T-cell (primary cell): ENCODE measurements at regions not wholly inside any gene's neighbourhood (a gene's known extent, or its start where the extent isn't known, plus 50 kb on each side); places are given as distances from the start of the nearest gene placed in this dataset.

Experiments
- ATAC-seq, 4 experiments: fragments of 200-7000 bp in 3 of 4; fragments of 150-1000 bp in 1 of 4; cut with Tn5 transposase; replicated peaks in 1 of 4; 1 replicate in 3 of 4; 2 replicates in 1 of 4; pipeline ENCODE4 v1.10.0; 2021; ENCODE audit warnings: moderate library complexity in 3 of 4, mild to moderate bottlenecking in 2 of 4, moderate number of reproducible peaks in 1 of 4
- CTCF ChIA-PET, 2 donors: fragments of 300-600 bp; sonication (Branson Sonifier 250); formaldehyde crosslinking; loops; one replicate each; lab custom pipeline; 2022; ENCODE audit warnings: antibody characterized with exemption in 2 of 2; lab: Charles Lee
- POLR2A ChIA-PET, 2 donors: fragments of 300-600 bp; sonication (Branson Sonifier 250); formaldehyde crosslinking; loops; one replicate each; lab custom pipeline; 2022; ENCODE audit warnings: antibody characterized with exemption in 2 of 2; lab: Charles Lee
- DNase-seq, 35 experiments: peaks; one replicate each; pipeline versions ENCODE4 v3.0.0 to v3.0.0-alpha.2; 2013 to 2023
- H3K27ac ChIP-seq: one replicate; pipeline ENCODE4 v1.5.1; 2013; ENCODE audit warnings: low read length
- H3K27me3 ChIP-seq, 2 experiments: replicated peaks in 1 of 2; 1 replicate in 1 of 2; 2 replicates in 1 of 2; pipeline versions ENCODE4 v1.6.1 to v1.7.0; 2013; ENCODE audit warnings: low read length in 1 of 2, mixed read lengths in 1 of 2; ENCODE audit not compliant: control insufficient read depth in 2 of 2, insufficient read depth in 2 of 2; ENCODE audit errors: extremely low read depth in 1 of 2
- H3K36me3 ChIP-seq, 2 donors: 1 replicate in 1 of 2; 2 replicates in 1 of 2; pipeline versions ENCODE4 v1.6.1 to v1.7.0; 2013; ENCODE audit warnings: low read length in 1 of 2; ENCODE audit not compliant: control insufficient read depth in 2 of 2, insufficient read depth in 1 of 2; ENCODE audit errors: extremely low read depth in 1 of 2
- H3K4me1 ChIP-seq, 2 experiments: 1 replicate in 1 of 2; 2 replicates in 1 of 2; pipeline versions ENCODE4 v1.6.1 to v1.7.0; 2013; ENCODE audit warnings: low read length in 2 of 2, mixed read lengths in 1 of 2; ENCODE audit not compliant: insufficient read depth in 2 of 2, control insufficient read depth in 1 of 2; ENCODE audit errors: extremely low read depth in 1 of 2
- H3K4me3 ChIP-seq, 2 donors: 1 replicate in 1 of 2; 2 replicates in 1 of 2; pipeline versions ENCODE4 v1.5.1 to v1.7.0; 2013; ENCODE audit warnings: mild to moderate bottlenecking in 2 of 2, low read length in 1 of 2, moderate library complexity in 1 of 2; ENCODE audit not compliant: control insufficient read depth in 1 of 2; ENCODE audit errors: extremely low read depth in 1 of 2
- H3K9me3 ChIP-seq: 2 replicates; pipeline ENCODE4 v1.7.0; 2013
- H3K27ac Mint-ChIP-seq, 2 donors: one replicate each; pipeline ENCODE4 v1.8.0; 2020 to 2021; ENCODE audit warnings: mild to moderate bottlenecking in 2 of 2, mixed read lengths in 2 of 2
- H3K27me3 Mint-ChIP-seq, 2 donors: one replicate each; pipeline ENCODE4 v1.8.0; 2021 to 2022; ENCODE audit warnings: mixed read lengths in 2 of 2
- H3K36me3 Mint-ChIP-seq: one replicate; pipeline ENCODE4 v1.8.0; 2021; ENCODE audit warnings: mixed read lengths
- H3K4me1 Mint-ChIP-seq, 3 donors: one replicate each; pipeline ENCODE4 v1.8.0; 2020 to 2022; ENCODE audit warnings: mixed read lengths in 3 of 3, mild to moderate bottlenecking in 1 of 3
- H3K4me3 Mint-ChIP-seq, 3 donors: one replicate each; pipeline ENCODE4 v1.8.0; 2020 to 2022; ENCODE audit warnings: mild to moderate bottlenecking in 3 of 3, mixed read lengths in 3 of 3, moderate library complexity in 3 of 3
- H3K9me3 Mint-ChIP-seq, 3 donors: one replicate each; pipeline ENCODE4 v1.8.0; 2020 to 2022; ENCODE audit warnings: mixed read lengths in 3 of 3
- WGBS: methylation state at CpG from one replicate; pipeline ENCODE4 v1.1.5; 2013; ENCODE audit warnings: missing lambda C conversion rate; ENCODE audit not compliant: insufficient coverage; 5-methylcytosine and 5-hydroxymethylcytosine counted together

DNA sequence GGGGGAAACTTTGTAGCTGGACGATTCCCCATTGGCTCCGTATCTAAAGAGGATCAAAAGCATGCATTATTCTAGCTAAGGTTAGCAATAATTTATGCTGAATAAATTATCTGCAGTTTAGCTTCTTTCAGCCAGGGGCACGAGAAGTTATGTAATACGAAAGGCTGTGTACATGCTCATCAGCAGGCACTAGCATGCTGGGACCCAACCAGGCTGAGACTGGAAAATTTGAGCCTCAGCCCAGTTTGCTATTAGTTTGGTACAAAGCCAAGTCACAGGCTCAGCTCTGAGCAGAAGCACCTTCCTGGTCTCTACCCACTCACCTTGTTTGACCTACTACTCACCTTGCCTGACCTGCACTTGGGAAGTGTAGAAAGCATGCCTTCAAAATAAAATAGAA, 328.1 kb upstream of the ARID1B start:
- H3K36me3 Mint-ChIP-seq: no peaks in the 10 kb centered on the region
- no peaks in the 10 kb centered on the region for H3K27me3 ChIP-seq
- peaks cover 0 to 2% (median 0%) of the 10 kb centered on the region in 3 donors for H3K4me1 Mint-ChIP-seq
- no peak overlapping the region for H3K27ac Mint-ChIP-seq
- no peaks in the 10 kb centered on the region for H3K9me3 ChIP-seq
- CTCF ChIA-PET: no interaction called here
- WGBS: 83% methylated on average over 4 of the region's 4 CpGs
- H3K27ac ChIP-seq: no peak overlapping the region
- ATAC-seq: no peak
- H3K4me3 ChIP-seq: no peak overlapping the region
- H3K27me3 Mint-ChIP-seq: peaks cover 2 to 3% of the 10 kb centered on the region in 2 donors
- H3K36me3 ChIP-seq: no peaks in the 10 kb centered on the region
- POLR2A ChIA-PET: no interaction called here
- H3K4me3 Mint-ChIP-seq: no peak overlapping the region
- H3K9me3 Mint-ChIP-seq: peaks cover 0 to 10% (median 0%) of the 10 kb centered on the region in 3 donors
- H3K4me1 ChIP-seq: no peaks in the 10 kb centered on the region
- no peak for DNase-seq

DNA sequence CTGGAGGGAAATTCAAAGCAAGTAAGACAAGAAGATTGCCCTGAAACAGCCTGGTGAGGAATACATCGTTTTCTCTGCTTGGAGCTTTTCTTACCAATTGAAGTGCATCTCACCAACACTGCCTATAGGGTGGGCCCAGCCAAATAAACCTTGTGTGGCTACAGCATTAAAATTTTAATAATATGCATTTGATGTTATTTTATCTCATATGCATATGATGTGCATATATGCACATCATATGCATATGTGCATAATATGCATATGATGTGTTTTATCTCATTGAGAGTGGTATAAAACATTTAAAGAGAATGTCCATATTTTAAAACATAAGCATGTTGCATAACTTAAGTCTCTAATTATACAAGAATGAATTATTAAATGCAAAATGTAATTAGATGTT, 328.6 kb upstream of the ARID1B start:
- H3K9me3 Mint-ChIP-seq: peaks cover 0 to 10% (median 0%) of the 10 kb centered on the region in 3 donors
- H3K27ac ChIP-seq: no peak overlapping the region
- H3K27me3 Mint-ChIP-seq: peaks cover 2 to 3% of the 10 kb centered on the region in 2 donors
- no peak overlapping the region for H3K4me3 ChIP-seq
- no peaks in the 10 kb centered on the region for H3K36me3 Mint-ChIP-seq
- ChIA-PET POLR2A (no interaction called here), CTCF (no interaction called here)
- ATAC-seq (no peak), DNase-seq (no peak)
- H3K4me3 Mint-ChIP-seq: no peak overlapping the region
- no CpG with 5 or more reads among the region's 1 CpG for WGBS
- H3K4me1 ChIP-seq: no peaks in the 10 kb centered on the region
- H3K4me1 Mint-ChIP-seq: peaks cover 0 to 2% (median 0%) of the 10 kb centered on the region in 3 donors
- no peak overlapping the region for H3K27ac Mint-ChIP-seq
- H3K36me3 ChIP-seq: no peaks in the 10 kb centered on the region
- no peaks in the 10 kb centered on the region for H3K27me3 ChIP-seq
- no peaks in the 10 kb centered on the region for H3K9me3 ChIP-seq

DNA sequence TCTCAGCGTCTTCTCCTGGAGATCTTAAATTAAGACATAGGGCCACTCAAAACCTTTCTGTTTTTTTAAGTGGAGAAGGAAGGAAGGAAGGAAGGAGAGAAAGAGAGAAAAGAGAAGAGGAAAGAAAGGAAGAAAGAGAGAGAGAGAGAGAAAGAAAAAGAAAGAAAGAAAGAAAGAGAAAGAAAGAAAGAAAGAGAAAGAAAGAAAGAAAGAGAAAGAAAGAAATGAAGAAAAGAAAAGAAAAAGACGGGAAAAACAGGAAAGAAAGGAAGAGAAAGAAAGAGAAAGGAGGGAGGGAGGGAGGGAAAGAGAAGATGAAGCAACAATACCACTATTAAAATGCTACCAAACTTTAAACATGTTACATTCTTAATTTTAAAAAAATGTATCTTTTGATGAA, 336.5 kb upstream of the ARID1B start:
- H3K4me1 Mint-ChIP-seq: no peaks in the 10 kb centered on the region
- Histone ChIP-seq H3K4me1 (no peaks in the 10 kb centered on the region), H3K27me3 (peaks cover 0 to 3% of the 10 kb centered on the region in 2 experiments), H3K36me3 (no peaks in the 10 kb centered on the region), H3K9me3 (no peaks in the 10 kb centered on the region), H3K27ac (no peak overlapping the region), H3K4me3 (no peak overlapping the region)
- ChIA-PET POLR2A (no interaction called here), CTCF (no interaction called here)
- peaks cover 0 to 6% (median 0%) of the 10 kb centered on the region in 3 donors for H3K9me3 Mint-ChIP-seq
- no peaks in the 10 kb centered on the region for H3K36me3 Mint-ChIP-seq
- WGBS: no CpG with 5 or more reads among the region's 2 CpGs
- DNase-seq (no peak), ATAC-seq (no peak)
- peaks cover 2 to 3% of the 10 kb centered on the region in 2 donors for H3K27me3 Mint-ChIP-seq
- H3K4me3 Mint-ChIP-seq: no peak overlapping the region
- H3K27ac Mint-ChIP-seq: no peak overlapping the region

DNA sequence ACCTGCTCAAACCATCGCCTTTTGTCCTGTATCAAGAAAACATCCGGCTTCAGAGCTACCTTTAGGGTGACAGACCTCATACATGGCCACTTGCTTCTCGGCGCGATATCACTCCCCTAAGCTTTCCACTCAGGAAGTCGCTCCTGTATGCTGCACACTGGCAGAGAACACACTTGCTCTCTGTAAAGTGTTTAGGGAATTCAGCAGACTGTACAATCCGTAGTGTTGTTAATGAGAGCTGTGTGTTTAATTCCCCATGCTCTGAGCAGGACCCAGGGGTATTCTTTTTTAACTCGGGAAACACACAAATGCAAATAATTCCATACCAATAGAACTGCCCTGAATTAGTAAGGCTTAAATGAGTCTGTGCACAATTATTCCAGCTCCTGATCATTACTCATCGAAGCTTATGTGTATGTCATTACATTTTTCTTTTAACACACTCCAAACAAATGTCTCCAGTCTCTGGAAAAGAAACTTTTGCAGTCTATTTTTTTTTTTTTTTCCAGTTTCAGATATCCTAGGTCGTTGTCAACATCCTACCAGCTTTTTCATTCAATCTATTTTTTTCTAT, 338.7 kb upstream of the ARID1B start:
- DNase-seq (no peak), ATAC-seq (no peak)
- Histone ChIP-seq H3K9me3 (no peaks in the 10 kb centered on the region), H3K4me1 (no peaks in the 10 kb centered on the region), H3K27me3 (peaks cover 0 to 3% of the 10 kb centered on the region in 2 experiments), H3K4me3 (no peak overlapping the region), H3K27ac (no peak overlapping the region), H3K36me3 (no peaks in the 10 kb centered on the region)
- 79% methylated on average over 2 of the region's 10 CpGs for WGBS
- no peak overlapping the region for H3K4me3 Mint-ChIP-seq
- peaks cover 0 to 6% (median 0%) of the 10 kb centered on the region in 3 donors for H3K9me3 Mint-ChIP-seq
- no peak overlapping the region for H3K27ac Mint-ChIP-seq
- no peaks in the 10 kb centered on the region for H3K36me3 Mint-ChIP-seq
- no peaks in the 10 kb centered on the region for H3K27me3 Mint-ChIP-seq
- CTCF ChIA-PET: no interaction called here
- POLR2A ChIA-PET: interaction anchor here in 1 of 2 donors (0.6 kb wide), 1 partner anchor 66 kb away, joined by 9 read pairs; no protein-coding TSS in a partner anchor
- no peaks in the 10 kb centered on the region for H3K4me1 Mint-ChIP-seq

DNA sequence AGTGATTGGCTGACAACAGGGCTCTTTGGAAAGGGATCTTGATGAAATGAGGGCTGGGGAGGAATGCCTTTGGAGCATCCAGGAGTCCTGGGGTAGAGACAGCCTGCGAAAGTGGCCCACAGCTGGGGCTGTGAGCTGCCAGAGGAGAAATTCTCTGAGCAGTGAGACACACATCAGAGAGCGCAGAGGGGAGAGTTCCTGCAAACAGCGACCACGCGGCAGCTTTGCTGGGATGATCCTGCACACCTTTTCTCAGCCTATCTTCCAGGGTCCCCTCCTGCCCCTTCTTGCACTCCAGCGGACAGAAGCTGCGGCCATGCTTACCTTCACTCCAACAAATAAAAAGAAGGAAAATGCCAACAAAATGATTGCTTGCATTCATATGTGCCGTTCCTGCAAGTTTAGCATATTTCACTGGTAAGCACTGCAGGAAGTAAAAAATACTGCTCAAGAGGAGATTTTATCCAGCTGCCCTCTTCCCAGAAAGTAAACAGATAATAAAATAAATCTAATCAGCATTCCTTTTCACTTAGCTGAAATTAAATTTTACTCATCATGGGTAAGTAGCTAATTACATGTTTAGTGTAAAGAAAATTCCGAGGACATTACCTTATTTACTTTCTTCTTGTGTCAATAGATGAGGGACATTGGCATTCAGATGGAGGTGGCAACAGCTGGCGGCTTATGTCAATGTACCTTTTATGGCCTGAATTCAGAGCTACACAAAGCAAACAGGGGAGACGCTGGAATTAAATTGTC, 339.9 kb upstream of the ARID1B start:
- no peaks in the 10 kb centered on the region for H3K9me3 ChIP-seq
- no peaks in the 10 kb centered on the region for H3K4me1 Mint-ChIP-seq

DNA sequence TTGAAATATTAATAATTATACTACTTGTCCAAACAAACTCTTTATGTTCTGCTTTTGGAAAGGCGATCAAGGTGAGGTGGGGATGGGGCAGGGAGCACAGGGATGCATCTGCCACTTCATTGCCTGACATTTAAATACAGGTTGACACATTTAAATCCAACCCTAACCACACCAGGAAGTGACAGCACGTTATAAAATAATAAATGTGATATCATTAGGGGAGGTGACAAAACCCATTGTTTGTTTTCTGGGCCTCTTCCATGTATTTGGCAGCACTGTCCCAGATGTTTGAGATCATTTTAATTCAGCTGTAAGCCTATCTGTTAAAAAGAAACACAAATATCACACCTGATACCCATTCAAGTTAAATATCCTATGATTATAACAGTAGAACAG, 342.4 kb upstream of the ARID1B start:
- ChIA-PET CTCF (no interaction called here), POLR2A (no interaction called here)
- ATAC-seq (no peak), DNase-seq (no peak)
- no peaks in the 10 kb centered on the region for H3K4me1 Mint-ChIP-seq
- no peaks in the 10 kb centered on the region for H3K4me1 ChIP-seq
- H3K36me3 ChIP-seq: no peaks in the 10 kb centered on the region
- no peak overlapping the region for H3K27ac Mint-ChIP-seq
- H3K9me3 Mint-ChIP-seq: peaks cover 0 to 6% (median 0%) of the 10 kb centered on the region in 3 donors
- no peak overlapping the region for H3K4me3 Mint-ChIP-seq
- H3K4me3 ChIP-seq: no peak overlapping the region
- H3K27me3 Mint-ChIP-seq: no peaks in the 10 kb centered on the region
- no peak overlapping the region for H3K27ac ChIP-seq
- H3K9me3 ChIP-seq: no peaks in the 10 kb centered on the region
- H3K36me3 Mint-ChIP-seq: no peaks in the 10 kb centered on the region
- no CpG with 5 or more reads among the region's 2 CpGs for WGBS
- H3K27me3 ChIP-seq: peaks cover 0 to 3% of the 10 kb centered on the region in 2 experiments

More for the DNA sequence above, 339.9 kb upstream of the ARID1B start:
- no peak for ATAC-seq
- no peak for DNase-seq
- Mint-ChIP-seq H3K27ac (no peak overlapping the region), H3K4me3 (no peak overlapping the region), H3K9me3 (peaks cover 0 to 6% (median 0%) of the 10 kb centered on the region in 3 donors), H3K27me3 (no peaks in the 10 kb centered on the region), H3K36me3 (no peaks in the 10 kb centered on the region)
- Histone ChIP-seq H3K36me3 (no peaks in the 10 kb centered on the region), H3K4me1 (no peaks in the 10 kb centered on the region), H3K27ac (no peak overlapping the region), H3K27me3 (peaks cover 0 to 3% of the 10 kb centered on the region in 2 experiments), H3K4me3 (no peak overlapping the region)
- 90% methylated on average over 10 of the region's 11 CpGs for WGBS
- CTCF ChIA-PET: interaction anchor here in 1 of 2 donors (0.6 kb wide), 1 partner anchor 740 kb away, joined by 4 read pairs; no protein-coding TSS in a partner anchor
- POLR2A ChIA-PET: no interaction called here
